Uterus (tissue), 2 donors: ENCODE measurements at regions not wholly inside any gene's neighbourhood (a gene's known extent, or its start where the extent isn't known, plus 50 kb on each side); places are given as distances from the start of the nearest gene placed in this dataset.

Source experiments
- POLR2A ChIP-seq, 2 donors: fragments of 450-650 bp; IDR thresholded peaks; one replicate each; pipeline ENCODE4 v1.6.1; 2016; ENCODE audit warnings: antibody characterized with exemption in 2 of 2, mild to moderate bottlenecking in 1 of 2, moderate library complexity in 1 of 2
- TF ChIP-seq, protein P1 (sequence below), 4 experiments: fragments of 200-600 bp in 2 of 4; fragments of 450-650 bp in 2 of 4; sonication (generic) in 2 of 4; IDR thresholded peaks; one replicate each; pipeline ENCODE4 v1.5.1; 2016 to 2019; ENCODE audit warnings: antibody characterized with exemption in 4 of 4, mild to moderate bottlenecking in 2 of 4, moderate library complexity in 1 of 4

DNA sequence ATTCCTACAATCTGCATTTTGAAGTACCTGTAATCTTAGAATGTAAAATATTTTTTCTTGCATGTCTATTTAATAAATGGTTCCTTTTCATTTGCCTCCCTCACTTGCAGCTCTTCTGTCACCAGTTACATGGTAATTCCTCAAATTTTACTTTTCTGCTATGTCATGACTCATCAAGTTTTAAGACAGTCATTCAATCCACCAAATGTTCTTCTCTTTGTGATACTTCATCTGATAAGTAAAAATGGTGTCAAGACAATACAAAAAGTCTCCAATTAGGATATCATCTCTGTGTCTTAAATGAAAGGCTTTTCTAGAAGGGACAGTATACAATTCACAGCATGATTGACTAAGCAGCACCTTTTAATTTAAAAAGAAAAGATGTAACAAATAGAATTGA is 104.9 kb upstream of the FTMT start:
- TF ChIP-seq POLR2A (IDR thresholded peaks at IDR 0.05), result no peak
- TF ChIP-seq, protein P1, sequence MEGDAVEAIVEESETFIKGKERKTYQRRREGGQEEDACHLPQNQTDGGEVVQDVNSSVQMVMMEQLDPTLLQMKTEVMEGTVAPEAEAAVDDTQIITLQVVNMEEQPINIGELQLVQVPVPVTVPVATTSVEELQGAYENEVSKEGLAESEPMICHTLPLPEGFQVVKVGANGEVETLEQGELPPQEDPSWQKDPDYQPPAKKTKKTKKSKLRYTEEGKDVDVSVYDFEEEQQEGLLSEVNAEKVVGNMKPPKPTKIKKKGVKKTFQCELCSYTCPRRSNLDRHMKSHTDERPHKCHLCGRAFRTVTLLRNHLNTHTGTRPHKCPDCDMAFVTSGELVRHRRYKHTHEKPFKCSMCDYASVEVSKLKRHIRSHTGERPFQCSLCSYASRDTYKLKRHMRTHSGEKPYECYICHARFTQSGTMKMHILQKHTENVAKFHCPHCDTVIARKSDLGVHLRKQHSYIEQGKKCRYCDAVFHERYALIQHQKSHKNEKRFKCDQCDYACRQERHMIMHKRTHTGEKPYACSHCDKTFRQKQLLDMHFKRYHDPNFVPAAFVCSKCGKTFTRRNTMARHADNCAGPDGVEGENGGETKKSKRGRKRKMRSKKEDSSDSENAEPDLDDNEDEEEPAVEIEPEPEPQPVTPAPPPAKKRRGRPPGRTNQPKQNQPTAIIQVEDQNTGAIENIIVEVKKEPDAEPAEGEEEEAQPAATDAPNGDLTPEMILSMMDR (IDR thresholded peaks at IDR 0.05), result no peak
